ENCODE measurements at regions not wholly inside any gene's neighbourhood (a gene's known extent, or its start where the extent isn't known, plus 50 kb on each side); places are given as distances from the start of the nearest gene placed in this dataset.

- no peaks in the 10 kb centered on the region for H3K4me1 ChIP-seq (ENCODE audit: insufficient read depth)
- no peak overlapping the region for H3K4me3 ChIP-seq (ENCODE audit: low read depth, low read length)
- DNase-seq (ENCODE audit: extremely low spot score): no peak
- H3K36me3 ChIP-seq (ENCODE audit: insufficient read depth): no peaks in the 10 kb centered on the region
- no peak overlapping the region for H3K27ac ChIP-seq (ENCODE audit: low read depth)
- 89% methylated on average over 8 of the region's 8 CpGs for WGBS
Observed at GRCh38 chr18:26794230-26795101, 71.0 kb downstream of the AQP4 start.

GRCh38 chr18:26792661-26793060, 72.8 kb downstream of the AQP4 start:
- no peaks in the 10 kb centered on the region for H3K4me1 ChIP-seq (ENCODE audit: insufficient read depth)

GRCh38 chr18:26791676-26792075, 73.8 kb downstream of the AQP4 start:
- H3K4me1 ChIP-seq (ENCODE audit: insufficient read depth): no peaks in the 10 kb centered on the region
- H3K27ac ChIP-seq (ENCODE audit: low read depth): no peak overlapping the region
- H3K4me3 ChIP-seq (ENCODE audit: low read depth, low read length): no peak overlapping the region
- no peak for DNase-seq (ENCODE audit: extremely low spot score)
- H3K36me3 ChIP-seq (ENCODE audit: insufficient read depth): no peaks in the 10 kb centered on the region

More at GRCh38 chr18:26792661-26793060, 72.8 kb downstream of the AQP4 start:
- Histone ChIP-seq H3K36me3 (ENCODE audit: insufficient read depth) (no peaks in the 10 kb centered on the region), H3K27ac (ENCODE audit: low read depth) (no peak overlapping the region), H3K4me3 (ENCODE audit: low read depth, low read length) (no peak overlapping the region)
- no peak for DNase-seq (ENCODE audit: extremely low spot score)
- 88% methylated on average over 1 of the region's 1 CpG for WGBS

- 70% methylated on average over 1 of the region's 1 CpG for WGBS
- Histone ChIP-seq H3K4me3 (ENCODE audit: low read depth, low read length) (no peak overlapping the region), H3K36me3 (ENCODE audit: insufficient read depth) (no peaks in the 10 kb centered on the region), H3K4me1 (ENCODE audit: insufficient read depth) (no peaks in the 10 kb centered on the region), H3K27ac (ENCODE audit: low read depth) (no peak overlapping the region)
- no peak for DNase-seq (ENCODE audit: extremely low spot score)
Observed at GRCh38 chr18:26784599-26784998, 80.9 kb downstream of the AQP4 start.

GRCh38 chr18:26783170-26783569, 82.3 kb downstream of the AQP4 start:
- no peaks in the 10 kb centered on the region for H3K36me3 ChIP-seq (ENCODE audit: insufficient read depth)
- WGBS: 72% methylated on average over 6 of the region's 6 CpGs
- H3K27ac ChIP-seq (ENCODE audit: low read depth): no peak overlapping the region
- H3K4me1 ChIP-seq (ENCODE audit: insufficient read depth): no peaks in the 10 kb centered on the region
- no peak overlapping the region for H3K4me3 ChIP-seq (ENCODE audit: low read depth, low read length)
- no peak for DNase-seq (ENCODE audit: extremely low spot score)

- no peak overlapping the region for H3K4me3 ChIP-seq (ENCODE audit: low read depth, low read length)
- no peak for DNase-seq (ENCODE audit: extremely low spot score)
Observed at GRCh38 chr18:26780520-26781325, 84.8 kb downstream of the AQP4 start.

GRCh38 chr18:26778054-26778393, 87.5 kb downstream of the AQP4 start:
- no peak for DNase-seq (ENCODE audit: extremely low spot score)
- Histone ChIP-seq H3K27ac (ENCODE audit: low read depth) (no peak overlapping the region), H3K36me3 (ENCODE audit: insufficient read depth) (no peaks in the 10 kb centered on the region), H3K4me3 (ENCODE audit: low read depth, low read length) (no peak overlapping the region), H3K4me1 (ENCODE audit: insufficient read depth) (no peaks in the 10 kb centered on the region)

More at GRCh38 chr18:26780520-26781325, 84.8 kb downstream of the AQP4 start:
- H3K4me1 ChIP-seq (ENCODE audit: insufficient read depth): no peaks in the 10 kb centered on the region
- H3K36me3 ChIP-seq (ENCODE audit: insufficient read depth): no peaks in the 10 kb centered on the region
- 56% methylated on average over 5 of the region's 5 CpGs for WGBS
- no peak overlapping the region for H3K27ac ChIP-seq (ENCODE audit: low read depth)

GRCh38 chr18:26777351-26778053, 88.0 kb downstream of the AQP4 start:
- no peaks in the 10 kb centered on the region for H3K36me3 ChIP-seq (ENCODE audit: insufficient read depth)
- no peak overlapping the region for H3K4me3 ChIP-seq (ENCODE audit: low read depth, low read length)
- no peaks in the 10 kb centered on the region for H3K4me1 ChIP-seq (ENCODE audit: insufficient read depth)
- DNase-seq (ENCODE audit: extremely low spot score): no peak
- 26% methylated on average over 7 of the region's 7 CpGs for WGBS
- H3K27ac ChIP-seq (ENCODE audit: low read depth): no peak overlapping the region

GRCh38 chr18:26772691-26773090, 92.8 kb downstream of the AQP4 start:
- Histone ChIP-seq H3K27ac (ENCODE audit: low read depth) (no peak overlapping the region), H3K4me3 (ENCODE audit: low read depth, low read length) (no peak overlapping the region), H3K36me3 (ENCODE audit: insufficient read depth) (no peaks in the 10 kb centered on the region), H3K4me1 (ENCODE audit: insufficient read depth) (no peaks in the 10 kb centered on the region)
- WGBS: 35% methylated on average over 2 of the region's 2 CpGs
- DNase-seq (ENCODE audit: extremely low spot score): no peak

GRCh38 chr18:26771524-26771923, 94.0 kb downstream of the AQP4 start:
- H3K36me3 ChIP-seq (ENCODE audit: insufficient read depth): no peaks in the 10 kb centered on the region
- H3K4me1 ChIP-seq (ENCODE audit: insufficient read depth): no peaks in the 10 kb centered on the region
- WGBS: 28% methylated on average over 1 of the region's 1 CpG
- H3K4me3 ChIP-seq (ENCODE audit: low read depth, low read length): no peak overlapping the region
- no peak for DNase-seq (ENCODE audit: extremely low spot score)
- H3K27ac ChIP-seq (ENCODE audit: low read depth): no peak overlapping the region

GRCh38 chr18:26768385-26768784, 97.1 kb downstream of the AQP4 start:
- Histone ChIP-seq H3K4me3 (ENCODE audit: low read depth, low read length) (no peak overlapping the region), H3K4me1 (ENCODE audit: insufficient read depth) (no peaks in the 10 kb centered on the region), H3K36me3 (ENCODE audit: insufficient read depth) (no peaks in the 10 kb centered on the region), H3K27ac (ENCODE audit: low read depth) (no peak overlapping the region)
- WGBS: 37% methylated on average over 7 of the region's 7 CpGs
- DNase-seq (ENCODE audit: extremely low spot score): no peak

GRCh38 chr18:26765498-26765897, 100.0 kb downstream of the AQP4 start:
- H3K4me3 ChIP-seq (ENCODE audit: low read depth, low read length): no peak overlapping the region
- no peaks in the 10 kb centered on the region for H3K36me3 ChIP-seq (ENCODE audit: insufficient read depth)
- no peak for DNase-seq (ENCODE audit: extremely low spot score)
- H3K4me1 ChIP-seq (ENCODE audit: insufficient read depth): no peaks in the 10 kb centered on the region
- WGBS: 96% methylated on average over 2 of the region's 2 CpGs
- H3K27ac ChIP-seq (ENCODE audit: low read depth): no peak overlapping the region

GRCh38 chr18:26764586-26764985, 100.9 kb downstream of the AQP4 start:
- H3K4me1 ChIP-seq (ENCODE audit: insufficient read depth): no peaks in the 10 kb centered on the region
- H3K36me3 ChIP-seq (ENCODE audit: insufficient read depth): no peaks in the 10 kb centered on the region
- no peak overlapping the region for H3K4me3 ChIP-seq (ENCODE audit: low read depth, low read length)
- no peak for DNase-seq (ENCODE audit: extremely low spot score)
- no peak overlapping the region for H3K27ac ChIP-seq (ENCODE audit: low read depth)

- Histone ChIP-seq H3K36me3 (ENCODE audit: insufficient read depth) (no peaks in the 10 kb centered on the region), H3K4me1 (ENCODE audit: insufficient read depth) (no peaks in the 10 kb centered on the region), H3K4me3 (ENCODE audit: low read depth, low read length) (no peak overlapping the region), H3K27ac (ENCODE audit: low read depth) (no peak overlapping the region)
- no peak for DNase-seq (ENCODE audit: extremely low spot score)
- WGBS: 90% methylated on average over 1 of the region's 1 CpG
Observed at GRCh38 chr18:26764177-26764576, 101.3 kb downstream of the AQP4 start.

Measured in urinary bladder (tissue), 3 donors.